ENCODE measurements at regions not wholly inside any gene's neighbourhood (a gene's known extent, or its start where the extent isn't known, plus 50 kb on each side); places are given as distances from the start of the nearest gene placed in this dataset.

GRCh38 chr13:30364133-30364532, 56.8 kb upstream of the KATNAL1 start:
- CTCF ChIA-PET, result no interaction called here
- TF ChIP-seq ZNF384 (IDR thresholded peaks at IDR 0.05) (no peak), PKNOX1 (IDR thresholded peaks at IDR 0.05) (no peak), ARNT (IDR thresholded peaks at IDR 0.05) (no peak), LEF1 (IDR thresholded peaks at IDR 0.05; ENCODE audit: borderline replicate concordance) (no peak), SP1 (IDR thresholded peaks at IDR 0.05) (no peak), FOXM1 (IDR thresholded peaks at IDR 0.05; ENCODE audit: borderline replicate concordance) (no peak), ELF4 (IDR thresholded peaks at IDR 0.05) (no peak), BHLHE40 (IDR thresholded peaks at IDR 0.05; ENCODE audit: borderline replicate concordance) (no peak), SUZ12 (IDR thresholded peaks at IDR 0.05) (no peak), NFRKB (IDR thresholded peaks at IDR 0.05) (no peak), L3MBTL2 (conservative IDR thresholded peaks at IDR 0.05) (no peak)
- no peak for DNase-seq (ENCODE audit: extremely low spot score)
- POLR2A ChIA-PET, result no interaction called here

GRCh38 chr13:30364876-30365275, 57.4 kb upstream of the UBE2L5 start:
- ChIA-PET POLR2A (no interaction called here), CTCF (no interaction called here)
- no peak for DNase-seq (ENCODE audit: extremely low spot score)
- TF ChIP-seq L3MBTL2 (conservative IDR thresholded peaks at IDR 0.05), result no peak
- TF ChIP-seq ELF4 (IDR thresholded peaks at IDR 0.05), result no peak
- no peak for TF ChIP-seq PKNOX1 (IDR thresholded peaks at IDR 0.05)
- TF ChIP-seq CTBP1 (IDR thresholded peaks at IDR 0.05; ENCODE audit: borderline replicate concordance), result no peak
- no peak for TF ChIP-seq FOXK2 (IDR thresholded peaks at IDR 0.05)
- no peak for TF ChIP-seq NFRKB (IDR thresholded peaks at IDR 0.05)
- no peak for TF ChIP-seq LEF1 (IDR thresholded peaks at IDR 0.05; ENCODE audit: borderline replicate concordance)
- no peak for TF ChIP-seq ARNT (IDR thresholded peaks at IDR 0.05)
- TF ChIP-seq TARDBP (IDR thresholded peaks at IDR 0.05), result no peak
- TF ChIP-seq ZNF384 (IDR thresholded peaks at IDR 0.05), result no peak
- no peak for TF ChIP-seq BHLHE40 (IDR thresholded peaks at IDR 0.05; ENCODE audit: borderline replicate concordance)
- TF ChIP-seq FOXM1 (IDR thresholded peaks at IDR 0.05; ENCODE audit: borderline replicate concordance), result no peak
- TF ChIP-seq SP1 (IDR thresholded peaks at IDR 0.05), result no peak
- TF ChIP-seq FOXA1 (IDR thresholded peaks at IDR 0.05), result no peak
- no peak for TF ChIP-seq HDGF (IDR thresholded peaks at IDR 0.05; ENCODE audit: borderline replicate concordance)
- TF ChIP-seq SUZ12 (IDR thresholded peaks at IDR 0.05), result no peak

- ChIA-PET CTCF (no interaction called here), POLR2A (no interaction called here)
- no peak for TF ChIP-seq LEF1 (IDR thresholded peaks at IDR 0.05; ENCODE audit: borderline replicate concordance)
- TF ChIP-seq FOXM1 (IDR thresholded peaks at IDR 0.05; ENCODE audit: borderline replicate concordance), result no peak
- no peak for TF ChIP-seq SP1 (IDR thresholded peaks at IDR 0.05)
- no peak for TF ChIP-seq L3MBTL2 (conservative IDR thresholded peaks at IDR 0.05)
- TF ChIP-seq TARDBP (IDR thresholded peaks at IDR 0.05), result no peak
- no peak for TF ChIP-seq ELF4 (IDR thresholded peaks at IDR 0.05)
- TF ChIP-seq BHLHE40 (IDR thresholded peaks at IDR 0.05; ENCODE audit: borderline replicate concordance), result no peak
- TF ChIP-seq FOXK2 (IDR thresholded peaks at IDR 0.05), result no peak
- TF ChIP-seq PKNOX1 (IDR thresholded peaks at IDR 0.05), result no peak
- no peak for TF ChIP-seq SUZ12 (IDR thresholded peaks at IDR 0.05)
- TF ChIP-seq HDGF (IDR thresholded peaks at IDR 0.05; ENCODE audit: borderline replicate concordance), result no peak
- no peak for TF ChIP-seq ARNT (IDR thresholded peaks at IDR 0.05)
- no peak for TF ChIP-seq NFRKB (IDR thresholded peaks at IDR 0.05)
- TF ChIP-seq CTBP1 (IDR thresholded peaks at IDR 0.05; ENCODE audit: borderline replicate concordance), result no peak
- no peak for TF ChIP-seq FOXA1 (IDR thresholded peaks at IDR 0.05)
- TF ChIP-seq ZNF384 (IDR thresholded peaks at IDR 0.05), result no peak
- no peak for DNase-seq (ENCODE audit: extremely low spot score)
These were observed 56.2 kb upstream of the UBE2L5 start for GRCh38 chr13:30366088-30366487.

GRCh38 chr13:30367296-30367695, 55.0 kb upstream of the UBE2L5 start:
- no peak for TF ChIP-seq CTBP1 (IDR thresholded peaks at IDR 0.05; ENCODE audit: borderline replicate concordance)
- TF ChIP-seq HDGF (IDR thresholded peaks at IDR 0.05; ENCODE audit: borderline replicate concordance), result no peak
- no peak for TF ChIP-seq LEF1 (IDR thresholded peaks at IDR 0.05; ENCODE audit: borderline replicate concordance)
- no peak for TF ChIP-seq SP1 (IDR thresholded peaks at IDR 0.05)
- TF ChIP-seq FOXK2 (IDR thresholded peaks at IDR 0.05), result no peak
- TF ChIP-seq ZNF384 (IDR thresholded peaks at IDR 0.05), result no peak
- TF ChIP-seq ARNT (IDR thresholded peaks at IDR 0.05), result no peak
- no peak for TF ChIP-seq BHLHE40 (IDR thresholded peaks at IDR 0.05; ENCODE audit: borderline replicate concordance)
- no peak for TF ChIP-seq TARDBP (IDR thresholded peaks at IDR 0.05)
- TF ChIP-seq FOXM1 (IDR thresholded peaks at IDR 0.05; ENCODE audit: borderline replicate concordance), result no peak
- no peak for TF ChIP-seq SUZ12 (IDR thresholded peaks at IDR 0.05)
- TF ChIP-seq NFRKB (IDR thresholded peaks at IDR 0.05), result no peak
- TF ChIP-seq FOXA1 (IDR thresholded peaks at IDR 0.05), result no peak
- TF ChIP-seq ELF4 (IDR thresholded peaks at IDR 0.05), result no peak
- TF ChIP-seq L3MBTL2 (conservative IDR thresholded peaks at IDR 0.05), result no peak
- ChIA-PET POLR2A (no interaction called here), CTCF (interaction anchor here (0.5 kb wide), 1 partner anchor 15 kb away, joined by 3 read pairs; no protein-coding TSS in a partner anchor)
- DNase-seq (ENCODE audit: extremely low spot score), result no peak

GRCh38 chr13:30370146-30370545, 52.1 kb upstream of the UBE2L5 start:
- CTCF ChIA-PET, result no interaction called here
- POLR2A ChIA-PET, result no interaction called here
- no peak for DNase-seq (ENCODE audit: extremely low spot score)
- TF ChIP-seq NFRKB (IDR thresholded peaks at IDR 0.05) (no peak), TARDBP (IDR thresholded peaks at IDR 0.05) (no peak), PKNOX1 (IDR thresholded peaks at IDR 0.05) (no peak), SP1 (IDR thresholded peaks at IDR 0.05) (no peak), SUZ12 (IDR thresholded peaks at IDR 0.05) (no peak), FOXK2 (IDR thresholded peaks at IDR 0.05) (no peak), BHLHE40 (IDR thresholded peaks at IDR 0.05; ENCODE audit: borderline replicate concordance) (no peak), ARNT (IDR thresholded peaks at IDR 0.05) (no peak)
